BJ (cell line): ENCODE measurements at regions not wholly inside any gene's neighbourhood (a gene's known extent, or its start where the extent isn't known, plus 50 kb on each side); places are given as distances from the start of the nearest gene placed in this dataset.

Experiments
- CTCF ChIA-PET: fragments of 350-600 bp; formaldehyde crosslinking; extraction: SDS; loops from one replicate; lab custom pipeline; 2021; ENCODE audit warnings: antibody characterized with exemption, inconsistent platforms; lab: Yijun Ruan, JAX
- POLR2A ChIA-PET: fragments of 300-600 bp; sonication (Branson Sonifier 250); formaldehyde crosslinking; extraction: SDS; loops from one replicate; lab custom pipeline; 2021; ENCODE audit warnings: antibody characterized with exemption; lab: Charles Lee
- DNase-seq: peaks from one replicate; pipeline ENCODE4 v3.0.0-alpha.2; 2011; ENCODE audit warnings: low read depth
- H3K27me3 ChIP-seq: 2 replicates; pipeline ENCODE4 v1.6.0; 2011; ENCODE audit warnings: low read length; ENCODE audit not compliant: control insufficient read depth, insufficient read depth
- H3K36me3 ChIP-seq: 2 replicates; pipeline ENCODE4 v1.5.1; 2011; ENCODE audit warnings: low read length; ENCODE audit not compliant: control insufficient read depth, insufficient read depth
- H3K4me3 ChIP-seq: 2 replicates; pipeline ENCODE4 v1.5.1; 2011; ENCODE audit warnings: low read depth, mild to moderate bottlenecking, control low read depth, low read length
- CTCF ChIP-seq: IDR thresholded peaks from 2 replicates; pipeline ENCODE4 v1.5.1; 2011; ENCODE audit warnings: low read depth, mild to moderate bottlenecking, control low read depth, inconsistent platforms, low read length, moderate library complexity; ENCODE audit not compliant: insufficient read depth

GRCh38 chr22:27440304-27440865, 361.2 kb downstream of the MN1 start:
- CTCF ChIA-PET: no interaction called here
- POLR2A ChIA-PET: no interaction called here

GRCh38 chr22:27441706-27442475, 359.7 kb downstream of the MN1 start:
- no peaks in the 10 kb centered on the region for H3K36me3 ChIP-seq
- no peak for TF ChIP-seq CTCF
- ChIA-PET POLR2A (no interaction called here), CTCF (no interaction called here)
- H3K4me3 ChIP-seq: no peak overlapping the region
- peaks cover 7% of the 10 kb centered on the region for H3K27me3 ChIP-seq
- no peak for DNase-seq

More at GRCh38 chr22:27440304-27440865, 361.2 kb downstream of the MN1 start:
- DNase-seq: no peak
- no peak overlapping the region for H3K4me3 ChIP-seq
- no peaks in the 10 kb centered on the region for H3K36me3 ChIP-seq
- no peak for TF ChIP-seq CTCF
- H3K27me3 ChIP-seq: peaks cover 7% of the 10 kb centered on the region

- POLR2A ChIA-PET: no interaction called here
Observed at GRCh38 chr22:27443306-27443705, 358.2 kb downstream of the MN1 start.

DNA sequence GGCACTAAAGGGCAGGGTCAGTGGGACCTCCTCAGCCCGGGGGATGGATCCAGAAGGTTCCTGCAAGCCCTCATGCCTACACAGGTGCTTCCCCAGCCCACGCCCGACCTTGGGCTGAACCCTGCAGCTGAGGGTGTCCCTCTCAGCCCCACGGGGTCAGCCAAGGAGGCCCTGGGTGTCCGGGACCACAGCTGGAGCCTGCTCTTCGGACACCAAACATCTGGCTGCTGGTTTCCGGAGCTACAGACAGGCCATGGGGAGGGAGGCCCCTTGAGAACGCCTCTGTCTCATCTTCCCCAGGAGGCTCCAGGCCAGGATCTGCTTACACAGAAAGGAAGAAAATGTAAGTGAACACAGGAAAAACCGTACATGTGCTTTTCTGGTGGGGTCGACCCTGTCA, 355.7 kb downstream of the MN1 start:
- CTCF ChIA-PET: no interaction called here
- Histone ChIP-seq H3K36me3 (no peaks in the 10 kb centered on the region), H3K4me3 (no peak overlapping the region), H3K27me3 (peaks cover 7% of the 10 kb centered on the region)
- DNase-seq: no peak
- TF ChIP-seq CTCF: no peak
- POLR2A ChIA-PET: no interaction called here

More at GRCh38 chr22:27443306-27443705, 358.2 kb downstream of the MN1 start:
- Histone ChIP-seq H3K27me3 (peaks cover 9% of the 10 kb centered on the region), H3K36me3 (no peaks in the 10 kb centered on the region), H3K4me3 (no peak overlapping the region)
- no peak for DNase-seq
- CTCF ChIA-PET: no interaction called here
- no peak for TF ChIP-seq CTCF

DNA sequence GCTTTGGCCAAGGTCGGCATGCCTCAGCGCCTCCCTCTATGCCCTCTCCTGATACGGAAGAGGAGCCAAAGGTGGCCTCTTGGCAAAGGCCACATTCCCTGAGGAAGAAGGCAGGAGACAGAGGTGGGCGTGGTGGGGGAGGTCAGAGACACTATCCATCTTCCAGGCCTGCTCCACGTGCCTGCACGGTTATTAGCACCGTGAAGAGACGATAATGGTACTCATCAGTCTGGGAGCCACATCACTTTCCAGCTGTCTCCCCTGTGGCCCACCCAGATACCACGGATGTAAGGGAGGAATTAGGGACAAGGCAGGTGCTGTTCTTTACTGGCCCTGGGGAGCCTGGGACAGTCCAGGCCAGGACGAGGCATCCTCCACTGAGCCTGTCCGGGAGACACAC, 354.3 kb downstream of the MN1 start:
- no peak for DNase-seq
- peaks cover 6% of the 10 kb centered on the region for H3K27me3 ChIP-seq
- POLR2A ChIA-PET: no interaction called here
- H3K36me3 ChIP-seq: no peaks in the 10 kb centered on the region
- no peak overlapping the region for H3K4me3 ChIP-seq
- CTCF ChIA-PET: no interaction called here
- TF ChIP-seq CTCF: no peak
